ENCODE measurements at regions not wholly inside any gene's neighbourhood (a gene's known extent, or its start where the extent isn't known, plus 50 kb on each side); places are given as distances from the start of the nearest gene placed in this dataset.
"Not testable (repeated sequence)": the region's sequence is repeated elsewhere in the genome, so short reads cannot be mapped to it uniquely, and the experiment has no call there.

GRCh38 chr12:60693019-60693626, 1097.3 kb downstream of the SLC16A7 start:
- peaks cover 4% of the 10 kb centered on the region for H3K9me3 Mint-ChIP-seq
- no peaks in the 10 kb centered on the region for H3K4me1 Mint-ChIP-seq (ENCODE audit: low read depth)
- no peaks in the 10 kb centered on the region for H3K36me3 Mint-ChIP-seq (ENCODE audit: insufficient read depth)
- no peak for DNase-seq
- no peak for ATAC-seq
- H3K4me3 Mint-ChIP-seq = no peak overlapping the region
- no peaks in the 10 kb centered on the region for H3K27me3 Mint-ChIP-seq (ENCODE audit: low read depth)

GRCh38 chr12:60704171-60704914, 1108.5 kb downstream of the SLC16A7 start:
- Mint-ChIP-seq H3K36me3 (ENCODE audit: insufficient read depth) (no peaks in the 10 kb centered on the region), H3K4me3 (no peak overlapping the region), H3K27me3 (ENCODE audit: low read depth) (no peaks in the 10 kb centered on the region), H3K9me3 (peaks cover 11% of the 10 kb centered on the region), H3K4me1 (ENCODE audit: low read depth) (no peaks in the 10 kb centered on the region)
- ATAC-seq = no peak
- DNase-seq = no peak

- Mint-ChIP-seq H3K9me3 (peaks cover 18% of the 10 kb centered on the region), H3K4me3 (no peak overlapping the region), H3K27me3 (ENCODE audit: low read depth) (no peaks in the 10 kb centered on the region), H3K36me3 (ENCODE audit: insufficient read depth) (no peaks in the 10 kb centered on the region), H3K4me1 (ENCODE audit: low read depth) (no peaks in the 10 kb centered on the region)
- DNase-seq (no peak), ATAC-seq (no peak)
Measured at GRCh38 chr12:60710246-60710645, 1114.4 kb downstream of the SLC16A7 start.

- no peaks in the 10 kb centered on the region for H3K27me3 Mint-ChIP-seq (ENCODE audit: low read depth)
- H3K9me3 Mint-ChIP-seq = peaks cover 24% of the 10 kb centered on the region
- no peaks in the 10 kb centered on the region for H3K36me3 Mint-ChIP-seq (ENCODE audit: insufficient read depth)
- no peaks in the 10 kb centered on the region for H3K4me1 Mint-ChIP-seq (ENCODE audit: low read depth)
- no peak for ATAC-seq
- DNase-seq = no peak
- H3K4me3 Mint-ChIP-seq = no peak overlapping the region
Measured at GRCh38 chr12:60714141-60714900, 1118.5 kb downstream of the SLC16A7 start.

GRCh38 chr12:60724475-60724874, 1128.6 kb downstream of the SLC16A7 start:
- ATAC-seq (no peak), DNase-seq (no peak)
- H3K4me3 Mint-ChIP-seq = no peak overlapping the region
- no peaks in the 10 kb centered on the region for H3K27me3 Mint-ChIP-seq (ENCODE audit: low read depth)
- H3K4me1 Mint-ChIP-seq (ENCODE audit: low read depth) = no peaks in the 10 kb centered on the region
- peaks cover 3% of the 10 kb centered on the region for H3K9me3 Mint-ChIP-seq
- H3K36me3 Mint-ChIP-seq (ENCODE audit: insufficient read depth) = no peaks in the 10 kb centered on the region

- Mint-ChIP-seq H3K36me3 (ENCODE audit: insufficient read depth) (no peaks in the 10 kb centered on the region), H3K4me3 (no peak overlapping the region), H3K4me1 (ENCODE audit: low read depth) (no peaks in the 10 kb centered on the region), H3K9me3 (peaks cover 3% of the 10 kb centered on the region), H3K27me3 (ENCODE audit: low read depth) (no peaks in the 10 kb centered on the region)
- no peak for ATAC-seq
- DNase-seq = no peak
Measured at GRCh38 chr12:60724984-60725383, 1129.2 kb downstream of the SLC16A7 start.

- DNase-seq = no peak
- Mint-ChIP-seq H3K27me3 (ENCODE audit: low read depth) (no peaks in the 10 kb centered on the region), H3K9me3 (peaks cover 12% of the 10 kb centered on the region), H3K4me3 (no peak overlapping the region), H3K4me1 (ENCODE audit: low read depth) (no peaks in the 10 kb centered on the region), H3K36me3 (ENCODE audit: insufficient read depth) (no peaks in the 10 kb centered on the region)
- no peak for ATAC-seq
Measured at GRCh38 chr12:60752589-60752988, 1156.8 kb downstream of the SLC16A7 start.

GRCh38 chr12:60758224-60758623, 1162.4 kb downstream of the SLC16A7 start:
- Mint-ChIP-seq H3K4me1 (ENCODE audit: low read depth) (no peaks in the 10 kb centered on the region), H3K4me3 (no peak overlapping the region), H3K36me3 (ENCODE audit: insufficient read depth) (no peaks in the 10 kb centered on the region), H3K27me3 (ENCODE audit: low read depth) (no peaks in the 10 kb centered on the region), H3K9me3 (peaks cover 14% of the 10 kb centered on the region)
- ATAC-seq (no peak), DNase-seq (no peak)

- peaks cover 11% of the 10 kb centered on the region for H3K9me3 Mint-ChIP-seq
- no peak overlapping the region for H3K4me3 Mint-ChIP-seq
- no peaks in the 10 kb centered on the region for H3K4me1 Mint-ChIP-seq (ENCODE audit: low read depth)
Measured at GRCh38 chr12:60760965-60761364, 1165.1 kb downstream of the SLC16A7 start.

GRCh38 chr12:60801166-60801565, 1205.3 kb downstream of the SLC16A7 start:
- H3K4me3 Mint-ChIP-seq; DNase-seq; H3K36me3 Mint-ChIP-seq (ENCODE audit: insufficient read depth); H3K27me3 Mint-ChIP-seq (ENCODE audit: low read depth); ATAC-seq; H3K4me1 Mint-ChIP-seq (ENCODE audit: low read depth): not testable (repeated sequence)
- peaks cover 10% of the 10 kb centered on the region for H3K9me3 Mint-ChIP-seq

More at GRCh38 chr12:60760965-60761364, 1165.1 kb downstream of the SLC16A7 start:
- DNase-seq (no peak), ATAC-seq (no peak)
- H3K36me3 Mint-ChIP-seq (ENCODE audit: insufficient read depth) = no peaks in the 10 kb centered on the region
- no peaks in the 10 kb centered on the region for H3K27me3 Mint-ChIP-seq (ENCODE audit: low read depth)

GRCh38 chr12:60803147-60803546, 1207.3 kb downstream of the SLC16A7 start:
- no peaks in the 10 kb centered on the region for H3K27me3 Mint-ChIP-seq (ENCODE audit: low read depth)
- ATAC-seq = no peak
- H3K36me3 Mint-ChIP-seq (ENCODE audit: insufficient read depth) = no peaks in the 10 kb centered on the region
- H3K4me3 Mint-ChIP-seq = no peak overlapping the region
- no peaks in the 10 kb centered on the region for H3K4me1 Mint-ChIP-seq (ENCODE audit: low read depth)
- peaks cover 10% of the 10 kb centered on the region for H3K9me3 Mint-ChIP-seq
- DNase-seq = no peak

GRCh38 chr12:60805364-60805763, 1209.5 kb downstream of the SLC16A7 start:
- no peaks in the 10 kb centered on the region for H3K27me3 Mint-ChIP-seq (ENCODE audit: low read depth)
- DNase-seq (no peak), ATAC-seq (no peak)
- H3K4me3 Mint-ChIP-seq = no peak overlapping the region
- peaks cover 10% of the 10 kb centered on the region for H3K9me3 Mint-ChIP-seq
- H3K4me1 Mint-ChIP-seq (ENCODE audit: low read depth) = no peaks in the 10 kb centered on the region
- no peaks in the 10 kb centered on the region for H3K36me3 Mint-ChIP-seq (ENCODE audit: insufficient read depth)

GRCh38 chr12:60819794-60820193, 1224.0 kb downstream of the SLC16A7 start:
- ATAC-seq = no peak
- Mint-ChIP-seq H3K9me3 (peaks cover 9% of the 10 kb centered on the region), H3K4me1 (ENCODE audit: low read depth) (no peaks in the 10 kb centered on the region), H3K4me3 (no peak overlapping the region), H3K36me3 (ENCODE audit: insufficient read depth) (no peaks in the 10 kb centered on the region), H3K27me3 (ENCODE audit: low read depth) (no peaks in the 10 kb centered on the region)
- DNase-seq = no peak

- DNase-seq (no peak), ATAC-seq (no peak)
- H3K9me3 Mint-ChIP-seq = peaks cover 4% of the 10 kb centered on the region
- no peaks in the 10 kb centered on the region for H3K36me3 Mint-ChIP-seq (ENCODE audit: insufficient read depth)
- H3K4me3 Mint-ChIP-seq = no peak overlapping the region
- no peaks in the 10 kb centered on the region for H3K4me1 Mint-ChIP-seq (ENCODE audit: low read depth)
- H3K27me3 Mint-ChIP-seq (ENCODE audit: low read depth) = no peaks in the 10 kb centered on the region
Measured at GRCh38 chr12:60822580-60822979, 1226.8 kb downstream of the SLC16A7 start.

- Mint-ChIP-seq H3K4me3 (no peak overlapping the region), H3K9me3 (peaks cover 9% of the 10 kb centered on the region), H3K27me3 (ENCODE audit: low read depth) (no peaks in the 10 kb centered on the region), H3K36me3 (ENCODE audit: insufficient read depth) (no peaks in the 10 kb centered on the region), H3K4me1 (ENCODE audit: low read depth) (no peaks in the 10 kb centered on the region)
- ATAC-seq (no peak), DNase-seq (no peak)
Measured at GRCh38 chr12:60830381-60830780, 1234.6 kb downstream of the SLC16A7 start.

Measured in activated T-cell treated with anti-CD3 and anti-CD28 coated beads, Interleukin-2, amount 50 U/mL, for 4 hours (primary cell).